Chondrocyte (in vitro differentiated cells): ENCODE measurements at regions not wholly inside any gene's neighbourhood (a gene's known extent, or its start where the extent isn't known, plus 50 kb on each side); places are given as distances from the start of the nearest gene placed in this dataset.
A peak's percentile ranks its signal among the peaks of the same experiment; 100 is the strongest.

ENCODE experiments used
- DNase-seq: peaks from one replicate; pipeline ENCODE4 v3.0.0; 2021; ENCODE audit warnings: mixed read lengths, low spot score
- H3K27ac Mint-ChIP-seq: one replicate; pipeline ENCODE4 v1.8.0; 2021; ENCODE audit warnings: mild to moderate bottlenecking, moderate library complexity, mixed read lengths; ENCODE audit not compliant: unreplicated experiment
- H3K27me3 Mint-ChIP-seq: 2 replicates; pipeline ENCODE4 v1.8.0; 2021; ENCODE audit warnings: low read depth, mixed read lengths
- H3K36me3 Mint-ChIP-seq: 2 replicates; pipeline ENCODE4 v1.8.0; 2021; ENCODE audit warnings: low read depth, mixed read lengths
- H3K4me1 Mint-ChIP-seq: 2 replicates; pipeline ENCODE4 v1.8.0; 2021; ENCODE audit warnings: low read depth, mild to moderate bottlenecking, mixed read lengths
- H3K4me3 Mint-ChIP-seq: one replicate; pipeline ENCODE4 v1.8.0; 2021; ENCODE audit warnings: mild to moderate bottlenecking, moderate library complexity, mixed read lengths; ENCODE audit not compliant: unreplicated experiment
- H3K9me3 Mint-ChIP-seq: 2 replicates; pipeline ENCODE4 v1.8.0; 2021; ENCODE audit warnings: low read depth, mixed read lengths
- CTCF ChIP-seq: fragments of 200-600 bp; sonication (generic); IDR thresholded peaks from 2 replicates; pipeline ENCODE4 v1.5.0; 2021; ENCODE audit warnings: antibody characterized with exemption, mild to moderate bottlenecking, moderate library complexity

GRCh38 chr1:243931957-243932356 lies 81.9 kb upstream of the AKT3 start:
- DNase-seq, result no peak
- peaks cover 10% of the 10 kb centered on the region for H3K9me3 Mint-ChIP-seq
- no peak for TF ChIP-seq CTCF
- no peak overlapping the region for H3K4me3 Mint-ChIP-seq
- peaks cover 23% of the 10 kb centered on the region for H3K4me1 Mint-ChIP-seq
- no peak overlapping the region for H3K27ac Mint-ChIP-seq
- H3K36me3 Mint-ChIP-seq, result peaks cover 2% of the 10 kb centered on the region
- no peaks in the 10 kb centered on the region for H3K27me3 Mint-ChIP-seq

- DNase-seq, result no peak
- Mint-ChIP-seq H3K9me3 (peaks cover 10% of the 10 kb centered on the region), H3K27me3 (no peaks in the 10 kb centered on the region), H3K4me1 (peaks cover 32% of the 10 kb centered on the region), H3K27ac (peak overlapping the region; percentile 78), H3K4me3 (no peak overlapping the region), H3K36me3 (peaks cover 2% of the 10 kb centered on the region)
- TF ChIP-seq CTCF, result no peak
These were observed 81.0 kb upstream of the AKT3 start for GRCh38 chr1:243930822-243931671.

GRCh38 chr1:243927381-243927780 lies 77.3 kb upstream of the AKT3 start:
- Mint-ChIP-seq H3K36me3 (no peaks in the 10 kb centered on the region), H3K4me1 (peaks cover 68% of the 10 kb centered on the region), H3K9me3 (no peaks in the 10 kb centered on the region), H3K4me3 (no peak overlapping the region), H3K27ac (peak overlapping the region; percentile 96), H3K27me3 (no peaks in the 10 kb centered on the region)
- DNase-seq, result no peak
- no peak for TF ChIP-seq CTCF

- Mint-ChIP-seq H3K4me1 (peaks cover 73% of the 10 kb centered on the region), H3K27me3 (no peaks in the 10 kb centered on the region)
These were observed 76.8 kb upstream of the AKT3 start for GRCh38 chr1:243926803-243927245.

GRCh38 chr1:243926299-243926698 lies 76.3 kb upstream of the AKT3 start:
- TF ChIP-seq CTCF, result no peak
- H3K9me3 Mint-ChIP-seq, result no peaks in the 10 kb centered on the region
- no peak overlapping the region for H3K4me3 Mint-ChIP-seq
- peaks cover 73% of the 10 kb centered on the region for H3K4me1 Mint-ChIP-seq
- H3K27me3 Mint-ChIP-seq, result no peaks in the 10 kb centered on the region
- no peaks in the 10 kb centered on the region for H3K36me3 Mint-ChIP-seq
- no peak for DNase-seq
- peak overlapping the region; percentile 96 for H3K27ac Mint-ChIP-seq

More at GRCh38 chr1:243926803-243927245, 76.8 kb upstream of the AKT3 start:
- Mint-ChIP-seq H3K36me3 (no peaks in the 10 kb centered on the region), H3K9me3 (no peaks in the 10 kb centered on the region), H3K4me3 (no peak overlapping the region), H3K27ac (peak overlapping the region; percentile 96)
- no peak for TF ChIP-seq CTCF
- no peak for DNase-seq
